Karpas-422 (cell line): ENCODE measurements at regions not wholly inside any gene's neighbourhood (a gene's known extent, or its start where the extent isn't known, plus 50 kb on each side); places are given as distances from the start of the nearest gene placed in this dataset.
"Not testable (repeated sequence)": the region's sequence is repeated elsewhere in the genome, so short reads cannot be mapped to it uniquely, and the experiment has no call there.

Experiments
- DNase-seq: peaks from one replicate; pipeline ENCODE4 v3.0.0-alpha.2; 2015
- H2AFZ ChIP-seq: fragments of 200-600 bp; sonication (generic); 2 replicates; pipeline ENCODE4 v1.6.1; 2014; ENCODE audit warnings: antibody characterized with exemption, low read length, mixed read lengths
- H3K27ac ChIP-seq: fragments of 200-600 bp; sonication (generic); 2 replicates; pipeline ENCODE4 v1.5.1; 2014; ENCODE audit warnings: mild to moderate bottlenecking, low read length, moderate library complexity
- H3K27me3 ChIP-seq: fragments of 200-600 bp; sonication (generic); 2 replicates; pipeline ENCODE4 v1.6.1; 2014; ENCODE audit warnings: low read length, mixed read lengths
- H3K36me3 ChIP-seq: fragments of 200-600 bp; sonication (generic); 2 replicates; pipeline ENCODE4 v1.6.1; 2014; ENCODE audit warnings: low read length, mixed read lengths; ENCODE audit not compliant: insufficient read depth
- H3K4me1 ChIP-seq: fragments of 200-600 bp; sonication (generic); 2 replicates; pipeline ENCODE4 v1.6.1; 2014; ENCODE audit warnings: mild to moderate bottlenecking, low read length, mixed read lengths
- H3K4me2 ChIP-seq: fragments of 200-600 bp; sonication (generic); 2 replicates; pipeline ENCODE4 v1.6.1; 2014; ENCODE audit warnings: low read length, low read depth, mild to moderate bottlenecking; ENCODE audit not compliant: poor library complexity, severe bottlenecking
- H3K4me3 ChIP-seq: fragments of 200-600 bp; sonication (generic); 2 replicates; pipeline ENCODE4 v1.5.1; 2014; ENCODE audit warnings: mild to moderate bottlenecking, antibody characterized with exemption, low read length, mixed read lengths
- H3K79me2 ChIP-seq: fragments of 200-600 bp; sonication (generic); 2 replicates; pipeline ENCODE4 v1.6.1; 2014; ENCODE audit warnings: mild to moderate bottlenecking, low read length, mixed read lengths
- H3K9ac ChIP-seq: fragments of 200-600 bp; sonication (generic); 2 replicates; pipeline ENCODE4 v1.6.0; 2014; ENCODE audit warnings: low read length
- H3K9me2 ChIP-seq: fragments of 200-600 bp; sonication (generic), shearing (Covaris generic); replicated peaks from 2 replicates; pipeline ENCODE4 v1.6.0; 2014; ENCODE audit warnings: mild to moderate bottlenecking, low read length, moderate library complexity; ENCODE audit not compliant: insufficient read depth
- H3K9me3 ChIP-seq: fragments of 300-700, 200-600 bp; sonication (generic); 2 replicates; pipeline ENCODE4 v1.6.1; 2014; ENCODE audit warnings: low read length, mixed read lengths
- H4K20me1 ChIP-seq: fragments of 200-600 bp; sonication (generic); 2 replicates; pipeline ENCODE4 v1.6.1; 2014; ENCODE audit warnings: mild to moderate bottlenecking, antibody characterized with exemption, low read length, low read depth; ENCODE audit not compliant: insufficient read depth

GRCh38 chr10:64182671-64183070 lies 661.5 kb downstream of the REEP3 start:
- no peak for DNase-seq
- H3K9ac ChIP-seq = no peak overlapping the region
- no peaks in the 10 kb centered on the region for H4K20me1 ChIP-seq
- no peaks in the 10 kb centered on the region for H3K4me1 ChIP-seq
- H3K27ac ChIP-seq = no peak overlapping the region
- no peak overlapping the region for H2AFZ ChIP-seq
- H3K4me3 ChIP-seq = no peak overlapping the region
- no peaks in the 10 kb centered on the region for H3K9me3 ChIP-seq
- H3K36me3 ChIP-seq = no peaks in the 10 kb centered on the region
- no peaks in the 10 kb centered on the region for H3K9me2 ChIP-seq
- H3K4me2 ChIP-seq = no peak overlapping the region
- no peaks in the 10 kb centered on the region for H3K79me2 ChIP-seq
- H3K27me3 ChIP-seq = no peaks in the 10 kb centered on the region

GRCh38 chr10:64191286-64191685 lies 670.1 kb downstream of the REEP3 start:
- Histone ChIP-seq H3K9me3 (no peaks in the 10 kb centered on the region), H3K27ac (no peak overlapping the region), H3K9me2 (no peaks in the 10 kb centered on the region), H3K4me3 (no peak overlapping the region), H3K36me3 (no peaks in the 10 kb centered on the region), H4K20me1 (no peaks in the 10 kb centered on the region), H2AFZ (no peak overlapping the region), H3K4me2 (no peak overlapping the region), H3K9ac (no peak overlapping the region), H3K79me2 (no peaks in the 10 kb centered on the region), H3K27me3 (0 out of 2 replicates have a peak, but pooled peaks cover 2% of the 10 kb centered on the region), H3K4me1 (no peaks in the 10 kb centered on the region)
- no peak for DNase-seq

- Histone ChIP-seq H3K9me2 (no peaks in the 10 kb centered on the region), H3K27me3 (no peaks in the 10 kb centered on the region), H3K4me2 (no peak overlapping the region), H2AFZ (no peak overlapping the region), H3K27ac (no peak overlapping the region), H3K79me2 (no peaks in the 10 kb centered on the region), H3K9ac (no peak overlapping the region), H3K36me3 (no peaks in the 10 kb centered on the region), H3K4me1 (no peaks in the 10 kb centered on the region), H4K20me1 (no peaks in the 10 kb centered on the region), H3K9me3 (no peaks in the 10 kb centered on the region), H3K4me3 (no peak overlapping the region)
- no peak for DNase-seq
Observed at GRCh38 chr10:64196638-64197315, 675.6 kb downstream of the REEP3 start.

GRCh38 chr10:64201936-64202335 lies 680.7 kb downstream of the REEP3 start:
- H2AFZ ChIP-seq = no peak overlapping the region
- DNase-seq = no peak
- no peak overlapping the region for H3K4me3 ChIP-seq
- no peaks in the 10 kb centered on the region for H3K79me2 ChIP-seq
- H3K36me3 ChIP-seq = no peaks in the 10 kb centered on the region
- H3K27ac ChIP-seq = no peak overlapping the region
- no peak overlapping the region for H3K4me2 ChIP-seq
- H3K9me2 ChIP-seq = no peaks in the 10 kb centered on the region
- H3K27me3 ChIP-seq = no peaks in the 10 kb centered on the region
- no peaks in the 10 kb centered on the region for H3K9me3 ChIP-seq
- H4K20me1 ChIP-seq = no peaks in the 10 kb centered on the region
- H3K4me1 ChIP-seq = no peaks in the 10 kb centered on the region
- no peak overlapping the region for H3K9ac ChIP-seq

- not testable (repeated sequence) for H3K4me1 ChIP-seq, H3K9me3 ChIP-seq, H3K27me3 ChIP-seq, H3K36me3 ChIP-seq, H3K4me2 ChIP-seq, DNase-seq, H3K4me3 ChIP-seq, H3K79me2 ChIP-seq, H3K9me2 ChIP-seq, H4K20me1 ChIP-seq, H3K9ac ChIP-seq, H3K27ac ChIP-seq, H2AFZ ChIP-seq
Observed at GRCh38 chr10:64204504-64204903, 683.3 kb downstream of the REEP3 start.

- H3K27me3 ChIP-seq = no peaks in the 10 kb centered on the region
- H3K27ac ChIP-seq = no peak overlapping the region
- H2AFZ ChIP-seq = no peak overlapping the region
- no peak overlapping the region for H3K4me2 ChIP-seq
- H3K9me3 ChIP-seq = no peaks in the 10 kb centered on the region
- no peaks in the 10 kb centered on the region for H3K9me2 ChIP-seq
- no peaks in the 10 kb centered on the region for H3K4me1 ChIP-seq
- no peaks in the 10 kb centered on the region for H4K20me1 ChIP-seq
- H3K36me3 ChIP-seq = no peaks in the 10 kb centered on the region
- no peak for DNase-seq
- no peaks in the 10 kb centered on the region for H3K79me2 ChIP-seq
- H3K9ac ChIP-seq = no peak overlapping the region
- H3K4me3 ChIP-seq = no peak overlapping the region
Observed at GRCh38 chr10:64206409-64206808, 685.2 kb downstream of the REEP3 start.

GRCh38 chr10:64209561-64209960 lies 688.4 kb downstream of the REEP3 start:
- no peak overlapping the region for H3K27ac ChIP-seq
- no peaks in the 10 kb centered on the region for H3K27me3 ChIP-seq
- no peak for DNase-seq
- no peaks in the 10 kb centered on the region for H4K20me1 ChIP-seq
- H3K36me3 ChIP-seq = no peaks in the 10 kb centered on the region
- no peaks in the 10 kb centered on the region for H3K4me1 ChIP-seq
- H3K4me2 ChIP-seq = no peak overlapping the region
- no peak overlapping the region for H3K4me3 ChIP-seq
- H2AFZ ChIP-seq = no peak overlapping the region
- no peaks in the 10 kb centered on the region for H3K9me2 ChIP-seq
- H3K9me3 ChIP-seq = no peaks in the 10 kb centered on the region
- no peak overlapping the region for H3K9ac ChIP-seq
- no peaks in the 10 kb centered on the region for H3K79me2 ChIP-seq

GRCh38 chr10:64210211-64210610 lies 689.0 kb downstream of the REEP3 start:
- H3K9ac ChIP-seq = no peak overlapping the region
- H3K4me2 ChIP-seq = no peak overlapping the region
- H3K36me3 ChIP-seq = no peaks in the 10 kb centered on the region

More at GRCh38 chr10:64210211-64210610, 689.0 kb downstream of the REEP3 start:
- Histone ChIP-seq H3K9me3 (no peaks in the 10 kb centered on the region), H4K20me1 (no peaks in the 10 kb centered on the region), H3K27ac (no peak overlapping the region), H3K4me1 (no peaks in the 10 kb centered on the region), H2AFZ (no peak overlapping the region), H3K4me3 (no peak overlapping the region), H3K27me3 (no peaks in the 10 kb centered on the region), H3K9me2 (no peaks in the 10 kb centered on the region), H3K79me2 (no peaks in the 10 kb centered on the region)
- no peak for DNase-seq
